ENCODE measurements at regions not wholly inside any gene's neighbourhood (a gene's known extent, or its start where the extent isn't known, plus 50 kb on each side); places are given as distances from the start of the nearest gene placed in this dataset.

DNA sequence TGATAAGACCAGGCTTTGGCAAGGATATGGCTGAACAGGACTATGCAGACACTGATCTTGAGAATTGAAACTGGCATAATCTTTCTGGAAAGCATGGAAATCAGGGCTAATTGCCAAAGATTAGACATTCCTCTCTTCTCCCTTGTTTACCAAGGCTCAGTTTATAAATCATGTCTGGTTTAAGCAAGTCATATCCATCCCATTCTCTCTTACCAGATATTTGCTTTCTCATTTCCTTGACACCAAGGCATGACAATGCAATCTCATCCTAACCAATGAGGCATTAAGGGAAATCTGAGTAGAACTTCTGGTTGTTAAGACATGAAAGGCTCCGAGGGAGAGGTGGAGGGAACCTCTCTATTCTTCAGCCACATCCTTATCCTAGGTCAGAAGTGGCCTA lies 110.3 kb upstream of the CEP85L start:
- no peak for DNase-seq (ENCODE audit: low spot score)

DNA sequence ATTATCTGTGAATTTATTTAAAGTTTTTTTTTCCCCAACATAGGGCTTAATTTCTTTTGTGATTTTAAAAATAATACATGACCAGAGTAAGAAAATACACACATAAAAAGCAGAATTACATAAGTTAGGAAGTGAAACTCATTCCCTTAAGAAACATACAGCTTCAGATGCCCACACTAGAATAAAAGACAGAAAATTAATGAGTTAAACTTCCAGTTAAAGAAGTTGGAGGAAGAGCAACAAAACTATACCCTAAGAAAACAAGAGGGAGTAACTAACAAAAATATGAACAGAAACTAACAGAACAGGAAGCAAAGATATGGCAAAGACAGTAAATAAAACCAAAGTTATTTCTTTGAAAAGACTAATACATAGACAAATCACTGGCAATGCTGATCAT lies 107.6 kb upstream of the CEP85L start:
- DNase-seq (ENCODE audit: low spot score): no peak

DNA sequence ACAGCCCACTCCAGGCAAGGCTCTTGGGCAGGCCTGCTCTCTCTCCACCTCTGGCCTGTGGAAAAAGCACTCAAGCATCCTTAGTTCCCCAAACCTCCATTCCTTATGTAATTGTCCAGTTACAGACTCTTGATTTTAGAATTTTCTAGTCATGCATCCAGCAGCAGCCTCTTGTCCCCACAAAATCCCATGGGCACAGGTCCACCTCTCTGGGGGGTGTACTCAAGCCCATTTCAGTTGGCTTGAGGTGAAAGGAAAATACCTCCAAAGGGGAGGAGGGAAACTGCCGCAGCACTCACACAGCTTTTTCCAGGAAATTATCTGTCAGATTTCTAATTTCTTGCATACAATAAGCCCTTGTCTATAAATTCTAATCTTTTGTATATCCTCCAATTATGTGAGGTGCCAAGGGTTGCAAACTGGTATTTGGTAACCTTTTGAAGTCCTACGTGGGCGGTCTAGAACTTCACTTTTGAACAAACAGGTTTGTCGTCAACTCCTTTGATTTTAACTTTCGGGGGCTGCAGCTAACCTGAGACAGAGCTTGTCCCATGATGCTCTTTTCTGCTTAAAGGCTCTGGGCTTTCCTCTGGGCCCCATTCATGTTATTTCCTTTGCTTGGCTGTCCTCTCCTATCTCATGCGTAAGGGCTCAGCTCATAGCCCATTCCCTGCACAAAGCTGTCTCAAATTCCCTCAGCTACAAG lies 104.7 kb upstream of the CEP85L start:
- no peak for DNase-seq (ENCODE audit: low spot score)

DNA sequence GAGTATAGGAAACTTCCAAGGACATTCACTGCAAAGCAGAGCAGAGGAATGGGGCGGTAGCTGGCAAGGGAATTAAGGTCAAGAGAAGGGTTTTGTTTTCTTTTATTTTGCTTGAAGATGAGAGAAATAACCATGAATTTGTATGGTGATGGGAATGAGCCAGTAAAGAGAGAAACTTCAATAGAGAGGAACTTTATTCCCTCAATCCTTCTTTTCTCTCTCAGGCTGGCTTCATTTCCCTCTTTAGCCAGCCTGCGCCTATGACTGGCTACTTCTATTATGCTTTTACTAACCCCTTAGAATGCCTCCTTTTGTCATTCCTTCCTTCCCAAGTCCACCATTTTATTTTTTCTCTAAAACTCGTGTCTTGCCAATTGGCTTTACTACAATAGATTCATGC lies 101.4 kb upstream of the CEP85L start:
- no peak for DNase-seq (ENCODE audit: low spot score)

DNA sequence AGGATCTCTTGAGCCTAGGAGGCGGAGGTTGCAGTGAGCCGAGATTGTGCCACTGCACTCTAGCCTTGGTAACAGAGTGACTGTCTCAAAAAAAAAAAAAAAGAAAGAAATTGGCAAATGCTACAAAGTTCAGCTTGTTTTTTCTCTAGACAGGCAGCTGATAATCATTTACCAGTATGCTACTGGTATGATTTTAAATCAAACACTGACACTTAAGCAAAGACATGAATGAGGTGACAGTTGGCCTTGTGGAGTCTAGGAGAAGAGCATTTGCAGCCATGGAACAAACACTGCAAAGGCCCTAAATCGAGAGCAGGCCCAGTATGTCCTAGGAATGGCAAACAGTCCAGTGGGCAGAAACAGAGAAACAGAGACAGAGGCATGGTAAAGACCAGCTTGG lies 99.7 kb upstream of the CEP85L start:
- DNase-seq (ENCODE audit: low spot score): no peak

- DNase-seq (ENCODE audit: low spot score): no peak
Observed at GRCh38 chr6:118750143-118750542, 98.8 kb upstream of the CEP85L start.

DNA sequence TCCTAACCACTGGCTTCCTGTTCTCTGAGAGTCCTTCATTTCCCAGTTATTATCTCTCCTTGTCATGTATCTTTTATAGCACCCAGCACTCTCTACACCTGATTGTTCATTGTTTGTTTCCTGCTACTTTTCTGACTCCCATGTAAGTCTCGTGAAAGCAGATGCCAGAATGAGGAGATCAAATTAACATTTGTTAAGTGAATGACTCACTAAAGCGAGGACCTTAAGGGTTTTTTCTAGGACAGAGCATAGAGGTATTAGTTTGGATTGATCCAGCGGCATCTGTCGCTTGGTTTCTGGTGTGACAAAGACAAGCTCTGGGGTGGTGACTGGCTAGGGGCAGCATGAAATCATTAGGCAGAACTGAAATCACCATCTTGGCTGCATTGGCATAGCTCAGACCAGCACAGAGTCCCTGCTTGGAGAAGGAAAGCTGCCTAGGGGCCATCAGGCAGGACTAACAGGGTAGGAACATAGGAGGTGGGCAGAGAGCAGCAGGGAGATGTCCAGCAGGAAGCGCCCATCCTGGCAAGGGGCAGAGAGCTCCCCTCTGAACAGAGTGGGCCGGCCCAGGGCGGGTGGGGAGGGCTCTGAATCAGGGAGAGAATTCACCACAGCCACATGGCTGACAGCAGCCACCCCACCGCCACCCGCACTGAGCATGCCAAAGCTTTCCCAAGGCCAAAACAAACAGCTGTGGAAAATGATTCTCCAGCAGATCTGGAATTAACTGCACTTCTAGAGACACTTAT lies 97.1 kb upstream of the CEP85L start:
- peak; percentile 44 for DNase-seq (ENCODE audit: low spot score)

GRCh38 chr6:118746825-118747174 lies 95.4 kb upstream of the CEP85L start:
- no peak for DNase-seq (ENCODE audit: low spot score)

DNA sequence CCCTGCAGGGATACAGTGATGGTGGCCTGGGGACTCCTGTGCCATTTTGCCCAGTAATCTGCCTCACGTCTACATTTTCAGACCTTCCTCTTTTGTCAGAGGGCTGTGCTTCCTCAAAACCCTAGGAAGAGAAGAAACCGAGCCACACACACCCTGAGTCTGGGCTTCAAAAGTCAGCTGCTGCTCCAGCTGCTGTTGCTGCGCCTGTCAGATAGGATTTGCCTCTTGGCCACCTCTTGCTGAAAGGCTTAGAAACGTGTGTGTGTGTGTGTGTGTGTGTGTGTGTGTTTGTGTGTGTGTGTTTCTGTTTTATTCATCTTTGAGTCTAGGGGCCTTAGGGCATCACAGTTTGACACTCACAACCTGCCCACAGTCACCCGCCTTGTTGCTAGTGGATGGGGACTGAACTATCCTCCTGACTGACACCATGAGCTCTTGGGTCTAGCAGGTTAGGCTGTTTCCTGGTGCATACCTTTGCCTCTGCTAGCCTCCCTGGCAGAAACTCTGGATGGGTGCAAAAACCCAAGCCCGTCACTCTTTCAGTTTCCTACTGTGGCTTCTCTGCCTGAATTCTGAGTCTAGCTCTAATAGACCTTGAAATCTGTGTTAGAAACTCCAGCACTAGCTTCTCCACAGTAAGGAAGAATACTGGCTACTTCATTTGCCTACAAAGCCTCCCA lies 94.9 kb upstream of the CEP85L start:
- DNase-seq (ENCODE audit: low spot score): no peak

DNA sequence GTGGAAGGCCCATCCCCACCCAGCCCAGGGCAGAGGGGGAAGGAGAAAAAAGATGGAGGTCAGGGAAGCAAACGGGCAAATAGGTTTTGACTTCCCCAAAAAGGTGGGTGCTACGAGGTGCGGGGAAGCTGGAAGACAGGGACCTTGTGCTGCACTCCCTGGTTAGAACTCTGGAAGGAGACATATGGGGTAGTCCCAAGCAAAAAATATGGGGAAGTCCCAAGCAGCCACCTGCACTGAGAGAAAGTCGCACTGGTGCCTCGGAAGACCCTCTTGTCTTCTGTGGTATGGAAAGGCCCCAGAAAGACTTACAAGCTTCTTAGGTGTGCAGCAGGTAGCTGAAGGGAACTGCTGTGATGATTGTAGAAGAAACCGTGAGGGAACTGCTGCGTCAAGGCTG lies 93.8 kb upstream of the CEP85L start:
- DNase-seq (ENCODE audit: low spot score): no peak

DNA sequence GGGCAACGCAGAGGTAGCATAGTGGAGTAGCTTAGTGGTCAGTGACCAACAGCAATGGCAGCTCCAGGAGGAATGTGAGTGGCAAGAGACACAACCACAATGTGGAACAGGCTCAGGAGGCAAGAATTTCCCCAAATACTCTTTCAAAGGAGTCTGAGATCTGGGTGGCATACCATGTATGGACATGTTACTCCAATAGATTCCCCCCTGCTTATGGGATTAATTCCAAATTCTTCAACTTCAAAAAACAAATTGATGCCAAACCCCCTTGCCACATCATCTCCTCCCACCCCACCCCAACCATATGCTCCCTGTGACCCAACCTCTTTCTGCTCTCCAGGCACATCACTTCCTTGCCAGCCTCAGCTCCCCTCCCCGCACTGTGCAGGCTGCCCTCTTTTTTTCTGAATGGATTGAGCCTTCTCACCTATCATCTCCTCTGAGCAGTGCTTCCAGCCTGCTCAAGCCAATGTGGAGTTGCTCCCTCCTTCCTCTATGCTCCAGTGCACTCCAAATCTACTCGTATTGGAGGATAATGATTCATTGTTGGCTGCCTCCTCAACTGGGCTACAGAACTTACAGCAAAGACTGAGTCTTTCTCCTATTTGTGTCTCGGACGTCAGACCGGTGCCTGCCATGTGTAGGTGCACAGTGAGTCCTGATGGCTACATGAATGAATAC lies 93.0 kb upstream of the CEP85L start:
- no peak for DNase-seq (ENCODE audit: low spot score)

- no peak for DNase-seq (ENCODE audit: low spot score)
Observed at GRCh38 chr6:118743746-118744145, 92.4 kb upstream of the CEP85L start.

DNA sequence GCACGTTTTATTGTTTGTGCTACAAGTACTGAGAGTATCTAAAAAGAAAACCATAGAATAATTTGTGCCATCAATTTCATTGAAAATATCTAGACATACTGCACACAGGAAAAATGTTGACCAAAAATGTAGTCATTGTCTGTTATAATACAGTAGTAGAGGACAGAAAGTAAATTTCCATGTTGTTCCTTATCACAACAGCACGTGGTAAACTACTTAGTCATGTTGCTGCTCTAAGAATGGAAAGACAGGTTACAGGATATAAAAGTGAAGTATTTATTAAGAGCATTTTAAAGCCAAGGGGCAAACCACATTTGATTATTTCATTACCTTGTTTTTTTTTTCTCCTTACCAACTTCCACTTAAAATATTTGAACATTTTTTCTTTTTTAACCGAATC lies 89.0 kb upstream of the CEP85L start:
- no peak for DNase-seq (ENCODE audit: low spot score)

GRCh38 chr6:118739696-118740353 lies 88.4 kb upstream of the CEP85L start:
- DNase-seq (ENCODE audit: low spot score): no peak

GRCh38 chr6:118736440-118736839 lies 85.0 kb upstream of the CEP85L start:
- no peak for DNase-seq (ENCODE audit: low spot score)

GRCh38 chr6:118735320-118735719 lies 83.9 kb upstream of the CEP85L start:
- DNase-seq (ENCODE audit: low spot score): no peak

- no peak for DNase-seq (ENCODE audit: low spot score)
Observed at GRCh38 chr6:118725944-118726343, 74.6 kb upstream of the CEP85L start.

GRCh38 chr6:118724211-118724610 lies 72.8 kb upstream of the CEP85L start:
- DNase-seq (ENCODE audit: low spot score): no peak

DNA sequence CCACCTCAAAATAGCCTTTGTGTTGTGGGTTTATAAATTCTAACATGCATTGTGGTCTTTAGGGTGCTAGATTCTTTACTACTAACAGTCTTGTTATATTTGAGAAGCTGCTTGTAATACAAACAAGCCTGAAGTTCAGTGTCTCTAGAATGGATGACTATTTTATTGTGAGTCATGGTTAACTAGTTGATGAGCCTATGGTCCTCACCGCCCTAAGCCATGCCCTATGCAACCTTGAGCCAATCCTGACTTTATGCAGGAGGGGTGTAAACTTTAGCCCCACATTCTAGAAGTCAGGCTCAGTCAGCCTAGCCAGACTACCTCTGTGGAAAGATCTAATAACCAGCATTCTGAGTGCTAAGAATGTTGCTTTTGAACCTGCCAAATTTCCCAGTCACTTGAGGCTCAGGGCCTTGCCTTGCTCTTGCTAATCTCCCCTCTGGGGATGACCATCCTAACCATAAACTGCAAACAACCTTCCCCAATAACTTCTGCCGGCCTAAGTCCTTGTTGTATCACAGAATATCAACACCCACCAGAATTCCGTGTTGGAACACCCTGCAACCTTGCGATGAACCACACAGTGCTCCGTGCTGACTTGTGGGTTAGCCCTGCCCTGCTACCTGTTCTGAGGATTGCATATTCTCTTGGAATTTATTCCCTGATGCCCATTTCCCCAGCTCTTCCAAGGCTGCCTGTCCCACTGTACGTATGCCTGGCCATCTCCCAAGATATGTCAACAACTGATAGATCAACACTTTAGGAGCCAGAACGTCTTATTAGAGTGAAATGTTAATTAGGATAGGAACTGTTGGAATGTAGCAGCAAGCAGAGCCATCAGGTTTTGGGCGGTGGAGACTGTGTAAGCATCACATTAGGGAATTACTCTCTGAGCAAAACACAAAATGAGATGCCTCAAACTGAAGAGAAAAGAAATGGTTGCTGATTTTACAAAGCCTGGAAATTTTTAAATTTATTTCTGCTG lies 71.7 kb upstream of the CEP85L start:
- no peak for DNase-seq (ENCODE audit: low spot score)

DNA sequence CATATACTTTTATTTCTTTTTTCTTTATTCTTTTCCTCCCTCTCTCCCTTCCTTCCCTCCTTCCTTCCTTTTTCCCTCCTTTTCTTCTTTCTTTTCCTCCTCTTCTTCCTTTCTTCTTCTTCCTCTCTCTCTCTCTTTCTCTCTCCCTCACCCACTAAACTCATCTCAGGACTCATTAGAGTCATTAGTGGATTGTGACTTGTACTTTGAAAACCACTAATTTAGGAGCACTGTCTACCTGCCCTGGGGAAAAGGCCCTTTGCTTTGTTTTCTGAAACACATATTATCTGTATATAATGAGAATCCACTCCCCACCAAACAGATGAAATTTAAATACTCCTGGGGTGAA lies 68.7 kb upstream of the CEP85L start:
- DNase-seq (ENCODE audit: low spot score): no peak
